ENCODE measurements at regions not wholly inside any gene's neighbourhood (a gene's known extent, or its start where the extent isn't known, plus 50 kb on each side); places are given as distances from the start of the nearest gene placed in this dataset.
"Not testable (repeated sequence)": the region's sequence is repeated elsewhere in the genome, so short reads cannot be mapped to it uniquely, and the experiment has no call there.

DNA sequence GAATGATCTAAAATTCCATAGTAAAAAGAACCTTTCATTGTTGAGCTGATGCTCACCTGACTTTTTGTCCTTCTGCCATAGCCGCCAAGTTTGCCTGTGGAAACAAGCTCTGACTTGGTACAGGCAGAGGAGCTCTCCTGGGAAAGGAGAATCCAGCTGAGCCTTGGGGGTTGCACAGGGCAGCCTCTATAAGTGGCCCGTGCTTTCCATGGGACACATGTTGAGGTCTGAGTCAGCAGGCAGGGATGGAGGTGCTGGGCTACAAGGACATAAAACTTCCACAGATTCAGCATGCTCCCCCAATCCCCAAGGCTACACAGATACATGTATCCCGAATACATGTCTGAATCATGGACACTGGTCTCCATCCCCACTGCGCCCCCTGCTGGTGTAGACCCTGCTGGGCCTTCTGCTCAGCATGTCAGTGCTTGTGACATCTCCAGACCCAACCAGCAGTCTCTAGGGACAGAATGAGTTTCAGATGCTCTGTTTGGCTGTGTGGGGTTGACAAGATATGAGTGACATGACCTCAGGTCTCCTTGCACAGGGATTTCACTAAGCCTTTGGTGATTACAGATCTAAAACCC, 551.7 kb downstream of the RPIA start:
- TF ChIP-seq, protein P1, sequence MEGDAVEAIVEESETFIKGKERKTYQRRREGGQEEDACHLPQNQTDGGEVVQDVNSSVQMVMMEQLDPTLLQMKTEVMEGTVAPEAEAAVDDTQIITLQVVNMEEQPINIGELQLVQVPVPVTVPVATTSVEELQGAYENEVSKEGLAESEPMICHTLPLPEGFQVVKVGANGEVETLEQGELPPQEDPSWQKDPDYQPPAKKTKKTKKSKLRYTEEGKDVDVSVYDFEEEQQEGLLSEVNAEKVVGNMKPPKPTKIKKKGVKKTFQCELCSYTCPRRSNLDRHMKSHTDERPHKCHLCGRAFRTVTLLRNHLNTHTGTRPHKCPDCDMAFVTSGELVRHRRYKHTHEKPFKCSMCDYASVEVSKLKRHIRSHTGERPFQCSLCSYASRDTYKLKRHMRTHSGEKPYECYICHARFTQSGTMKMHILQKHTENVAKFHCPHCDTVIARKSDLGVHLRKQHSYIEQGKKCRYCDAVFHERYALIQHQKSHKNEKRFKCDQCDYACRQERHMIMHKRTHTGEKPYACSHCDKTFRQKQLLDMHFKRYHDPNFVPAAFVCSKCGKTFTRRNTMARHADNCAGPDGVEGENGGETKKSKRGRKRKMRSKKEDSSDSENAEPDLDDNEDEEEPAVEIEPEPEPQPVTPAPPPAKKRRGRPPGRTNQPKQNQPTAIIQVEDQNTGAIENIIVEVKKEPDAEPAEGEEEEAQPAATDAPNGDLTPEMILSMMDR (IDR thresholded peaks at IDR 0.05; ENCODE audit: low read depth, low read length), result peak; percentile 5
- not testable (repeated sequence) for DNase-seq (ENCODE audit: extremely low read depth, low read depth)

DNA sequence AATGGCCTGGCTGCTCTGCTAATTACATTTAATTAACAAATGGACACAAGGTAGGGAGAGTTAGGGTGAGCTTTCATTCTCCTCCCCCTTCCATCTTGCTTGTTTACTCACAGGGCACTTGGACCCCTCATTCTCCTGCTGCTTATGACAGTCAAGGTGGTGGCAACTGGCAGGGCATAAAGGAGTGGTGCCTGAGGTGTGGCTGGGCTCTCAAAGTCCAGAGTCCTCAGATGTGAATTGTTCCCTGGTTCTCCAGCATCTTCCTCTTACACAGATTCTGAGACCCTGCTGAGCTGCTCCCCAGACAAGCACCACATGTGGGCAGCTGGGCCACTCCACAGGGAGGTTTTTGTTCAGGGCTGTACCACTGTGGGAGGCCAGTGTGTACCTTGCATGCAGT, 552.9 kb downstream of the RPIA start:
- DNase-seq (ENCODE audit: extremely low read depth, low read depth), result not testable (repeated sequence)

DNA sequence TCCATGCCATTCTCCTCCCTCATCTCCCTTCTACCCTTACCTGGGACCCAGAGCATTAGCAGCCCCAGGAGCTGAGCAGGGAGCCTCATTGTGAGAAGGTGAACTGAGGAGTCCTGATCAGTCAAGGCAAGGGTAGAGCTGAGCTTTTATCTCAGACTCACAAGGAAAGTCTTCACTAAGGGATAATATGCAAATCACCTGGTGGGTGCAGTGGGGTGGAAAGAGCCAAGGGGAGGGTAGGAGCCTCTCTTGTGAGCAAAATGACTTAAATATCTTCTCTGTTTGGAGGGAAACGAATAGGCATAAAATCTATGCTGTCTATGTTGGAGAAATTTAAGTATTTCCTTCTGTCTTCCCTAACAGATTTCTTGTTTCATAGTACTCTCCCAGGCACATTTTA, 554.0 kb downstream of the RPIA start:
- not testable (repeated sequence) for DNase-seq (ENCODE audit: extremely low read depth, low read depth)

DNA sequence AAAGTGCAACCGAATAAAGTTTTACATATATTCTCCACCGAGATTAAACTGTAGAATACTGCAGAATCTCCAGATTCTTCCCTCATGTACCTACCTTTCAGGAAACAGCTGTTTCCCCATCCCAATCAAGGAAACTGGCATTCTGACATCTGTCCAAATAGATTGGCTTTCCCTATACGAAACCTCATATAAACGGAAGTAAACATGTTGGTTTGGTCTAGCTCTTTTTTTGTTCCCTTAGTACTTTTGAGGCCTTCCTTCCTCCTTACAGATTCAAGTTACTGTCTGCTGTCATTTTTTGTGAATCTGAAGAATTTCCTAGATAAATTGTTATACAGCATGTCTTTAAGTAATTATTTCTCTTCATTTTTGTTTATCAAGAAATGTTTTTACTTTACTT, 554.6 kb downstream of the RPIA start:
- not testable (repeated sequence) for DNase-seq (ENCODE audit: extremely low read depth, low read depth)

DNA sequence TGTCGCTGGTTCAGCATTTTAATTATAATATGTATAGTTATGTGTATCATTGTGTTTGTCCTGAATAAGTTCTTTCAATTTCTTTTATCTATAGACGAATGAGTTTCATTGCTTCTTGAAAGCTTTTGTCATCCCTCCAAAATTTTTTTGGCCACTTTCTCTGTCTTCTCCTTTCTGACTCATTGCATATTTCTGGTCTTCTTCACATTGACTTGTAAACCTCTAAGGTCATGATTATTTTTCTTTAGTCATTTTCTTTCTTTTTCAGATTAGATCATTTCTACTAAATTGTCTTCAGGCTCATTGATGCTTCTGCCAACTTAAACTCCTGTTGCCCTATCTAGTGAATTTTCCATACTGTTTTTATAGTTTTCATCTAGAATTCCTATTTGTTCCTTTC, 555.1 kb downstream of the RPIA start:
- not testable (repeated sequence) for DNase-seq (ENCODE audit: extremely low read depth, low read depth)

DNA sequence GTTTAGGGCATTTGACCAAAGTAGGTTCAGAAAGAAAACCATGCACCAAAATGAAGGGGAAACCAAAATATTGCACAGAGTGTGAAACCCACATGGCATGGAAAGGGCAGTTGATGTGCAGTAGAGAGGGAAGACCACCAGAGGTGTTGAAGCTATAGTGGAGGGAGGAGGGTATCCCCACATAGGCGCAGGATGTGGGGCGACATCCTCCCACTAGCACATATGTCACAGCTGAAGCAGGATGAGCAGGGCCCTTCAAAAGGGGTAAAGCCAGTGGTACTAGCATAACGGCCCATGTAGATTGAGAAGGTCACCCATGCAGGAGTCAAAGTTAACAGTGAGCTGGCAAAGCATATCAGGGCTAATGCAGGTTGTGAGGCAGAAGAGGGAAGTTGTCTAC, 563.5 kb downstream of the RPIA start:
- not testable (repeated sequence) for DNase-seq (ENCODE audit: extremely low read depth, low read depth)

DNA sequence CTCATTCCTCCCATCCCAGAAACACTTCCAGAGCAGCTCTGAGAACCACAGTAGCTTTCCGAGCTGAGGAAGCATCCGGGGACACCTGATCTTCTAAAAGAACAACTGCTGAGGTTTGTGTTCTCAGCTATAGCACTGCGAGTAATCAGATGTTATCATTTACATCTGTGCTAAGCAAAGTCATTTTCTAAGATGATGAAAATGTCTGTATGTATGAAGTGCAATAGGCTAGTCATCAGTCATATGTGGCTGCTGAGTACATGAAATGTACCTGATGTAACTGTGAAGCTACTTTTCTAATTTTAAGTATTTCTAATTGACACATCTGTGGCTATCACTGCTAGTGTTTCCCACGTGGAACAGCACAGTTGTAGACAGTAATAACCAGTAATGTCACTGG, 582.0 kb downstream of the RPIA start:
- not testable (repeated sequence) for DNase-seq (ENCODE audit: extremely low read depth, low read depth)

DNA sequence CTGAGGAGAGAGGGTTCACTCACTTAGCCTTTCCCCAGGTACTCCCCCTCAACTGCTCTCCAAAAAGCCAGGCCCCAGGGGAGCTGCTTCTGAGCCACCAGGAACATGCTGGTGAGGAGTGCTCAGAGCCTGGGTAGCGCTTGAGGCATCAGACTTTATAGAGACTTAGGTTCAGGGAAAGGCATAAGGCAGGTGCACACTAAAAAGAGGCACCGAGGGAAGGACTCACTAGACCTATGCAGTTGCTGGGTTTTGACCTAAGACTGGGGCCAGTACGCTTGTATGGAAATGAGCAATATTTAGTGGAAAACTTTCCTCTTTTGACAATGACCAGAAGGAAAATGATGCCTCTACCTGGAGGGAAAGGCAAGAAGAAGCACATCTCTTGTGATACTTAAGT, 589.1 kb downstream of the RPIA start:
- not testable (repeated sequence) for DNase-seq (ENCODE audit: extremely low read depth, low read depth)

DNA sequence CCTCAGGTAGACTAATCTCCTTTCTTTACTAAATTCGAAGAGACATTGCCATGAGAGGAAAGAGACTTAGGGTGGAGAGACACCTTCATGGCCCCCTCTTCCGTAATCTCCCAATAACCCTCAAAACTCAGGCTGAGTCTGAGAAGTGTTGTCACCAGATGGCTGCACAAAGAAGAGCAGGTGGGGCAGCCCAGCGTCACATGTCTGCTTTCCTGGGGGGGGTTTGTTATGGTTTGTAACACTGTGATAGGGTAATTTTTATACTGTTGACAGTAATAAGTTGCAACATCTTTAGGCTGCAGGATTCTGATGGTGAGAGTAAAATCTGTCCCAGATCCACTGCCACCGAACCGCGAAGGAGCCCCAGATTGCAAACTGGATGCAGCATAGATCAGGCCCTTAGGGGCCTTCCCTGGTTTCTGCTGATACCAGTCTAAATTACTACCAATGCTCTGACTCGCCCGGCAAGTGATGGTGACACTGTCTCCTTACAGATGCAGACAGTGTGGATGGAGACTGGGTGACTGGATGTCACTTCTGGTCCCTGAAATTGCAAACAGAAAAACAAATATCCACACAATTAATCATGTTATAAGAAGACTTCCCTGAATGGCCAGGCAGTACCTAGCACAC, 595.1 kb downstream of the RPIA start:
- DNase-seq (ENCODE audit: extremely low read depth, low read depth), result not testable (repeated sequence)

DNA sequence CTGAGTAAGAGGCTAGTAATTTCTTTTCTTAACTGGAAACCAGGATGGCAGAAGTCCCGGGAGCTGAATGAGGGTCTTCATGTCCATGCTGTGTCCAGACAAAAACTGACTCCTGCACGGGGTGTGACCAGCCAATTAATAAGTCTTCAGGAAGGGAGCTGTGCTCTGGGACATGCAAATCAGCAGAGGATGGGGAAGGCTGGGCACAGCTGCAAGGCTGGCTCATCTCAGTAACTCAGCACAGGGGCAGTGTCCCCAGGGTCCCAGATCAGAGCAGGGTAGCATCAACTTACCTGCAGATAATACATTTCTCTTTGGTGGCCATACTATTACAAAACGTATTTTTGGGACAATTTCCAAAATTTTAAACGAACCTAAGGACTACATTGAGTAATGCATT, 595.6 kb downstream of the RPIA start:
- not testable (repeated sequence) for DNase-seq (ENCODE audit: extremely low read depth, low read depth)

DNA sequence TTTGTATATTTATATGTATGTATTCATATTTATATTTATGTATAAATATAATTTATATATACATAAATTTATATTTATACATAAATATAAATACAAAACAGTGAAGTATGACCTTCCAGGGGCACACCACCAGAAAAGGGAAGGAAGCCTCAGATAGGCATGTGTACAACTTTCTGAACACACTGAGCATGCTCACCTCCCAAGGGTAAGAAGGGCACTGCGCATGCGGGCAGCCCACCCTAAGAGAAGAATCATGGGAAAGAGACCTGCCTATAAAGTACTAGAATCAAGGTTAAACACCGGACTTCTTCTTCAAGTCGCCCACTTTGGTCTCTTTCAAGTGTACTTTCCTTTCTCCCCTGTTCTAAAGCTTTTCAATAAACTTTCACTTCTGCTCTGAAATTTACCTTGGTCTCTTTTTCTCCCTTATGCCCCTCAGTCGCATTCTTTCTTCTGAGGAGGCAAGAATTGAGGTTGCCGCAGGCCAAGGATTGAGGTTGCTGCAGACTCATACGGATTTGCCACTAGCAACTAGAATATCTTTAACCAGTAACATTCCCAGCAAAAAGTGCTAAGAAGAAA, 600.3 kb downstream of the RPIA start:
- DNase-seq (ENCODE audit: extremely low read depth, low read depth), result not testable (repeated sequence)

DNA sequence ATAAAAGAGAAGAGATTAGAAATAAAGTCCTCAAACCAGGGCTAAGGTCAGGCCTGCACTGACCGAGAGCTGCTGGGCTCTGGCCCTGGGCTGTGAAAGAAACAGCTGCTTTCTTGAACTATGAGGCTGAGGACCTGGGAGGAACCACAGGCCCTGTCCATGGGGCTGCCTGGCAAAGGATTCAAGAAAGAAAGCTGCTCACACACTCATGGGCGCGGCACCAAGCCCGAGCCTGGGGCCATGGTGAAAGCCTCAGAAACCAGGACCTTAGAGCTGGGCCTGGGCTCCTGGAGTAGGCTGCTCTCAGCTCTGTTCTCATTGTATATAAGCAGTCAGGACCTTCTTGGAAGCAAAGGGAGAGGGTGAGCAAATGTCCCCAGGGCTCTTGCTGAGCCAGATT, 601.9 kb downstream of the RPIA start:
- DNase-seq (ENCODE audit: extremely low read depth, low read depth), result not testable (repeated sequence)

DNA sequence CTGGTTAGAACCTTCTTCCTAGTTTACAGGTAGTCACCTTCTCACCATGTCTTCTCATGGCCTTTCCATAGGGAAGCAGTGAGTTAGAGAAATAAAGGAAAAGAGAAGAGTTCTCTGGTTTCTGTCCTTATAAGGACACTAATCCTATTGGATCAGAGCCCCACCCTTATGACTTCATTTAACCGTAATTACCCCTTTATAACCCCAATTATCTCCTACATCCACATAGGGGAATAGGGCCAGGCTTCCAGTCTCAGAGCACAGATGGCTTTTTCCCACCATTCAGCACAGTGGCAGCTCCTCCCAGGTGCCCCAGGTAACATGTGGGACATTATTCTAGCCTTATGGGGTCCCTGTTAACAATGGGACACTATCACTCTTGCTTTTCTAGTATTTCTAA, 602.9 kb downstream of the RPIA start:
- not testable (repeated sequence) for DNase-seq (ENCODE audit: extremely low read depth, low read depth)

DNA sequence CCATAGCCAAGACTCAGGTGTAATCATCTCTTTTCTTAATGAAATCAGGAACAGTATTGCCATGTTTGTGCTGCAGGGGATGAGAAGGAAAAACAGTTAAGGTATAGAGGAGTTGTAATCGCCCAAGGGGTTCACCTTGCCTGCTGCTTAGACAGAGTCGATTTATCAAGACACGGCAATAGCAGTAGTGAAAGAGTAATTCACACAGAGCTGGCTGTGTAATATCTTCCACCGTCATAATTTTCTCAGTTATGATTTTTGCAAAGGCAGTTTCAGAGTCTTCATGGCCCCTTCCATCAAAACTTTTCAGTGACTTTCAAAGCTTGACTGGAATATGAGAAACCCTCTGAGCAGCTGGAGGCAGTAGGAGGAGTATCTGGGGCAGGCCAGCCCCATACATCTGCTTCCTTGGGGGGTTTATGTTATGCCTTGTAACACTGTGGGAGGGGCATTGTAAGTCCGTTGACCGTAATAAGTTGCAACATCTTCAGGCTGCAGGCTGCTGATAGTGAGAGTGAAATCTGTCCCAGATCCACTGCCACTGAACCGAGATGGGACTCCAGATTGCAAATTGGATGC, 605.4 kb downstream of the RPIA start:
- not testable (repeated sequence) for DNase-seq (ENCODE audit: extremely low read depth, low read depth)

DNA sequence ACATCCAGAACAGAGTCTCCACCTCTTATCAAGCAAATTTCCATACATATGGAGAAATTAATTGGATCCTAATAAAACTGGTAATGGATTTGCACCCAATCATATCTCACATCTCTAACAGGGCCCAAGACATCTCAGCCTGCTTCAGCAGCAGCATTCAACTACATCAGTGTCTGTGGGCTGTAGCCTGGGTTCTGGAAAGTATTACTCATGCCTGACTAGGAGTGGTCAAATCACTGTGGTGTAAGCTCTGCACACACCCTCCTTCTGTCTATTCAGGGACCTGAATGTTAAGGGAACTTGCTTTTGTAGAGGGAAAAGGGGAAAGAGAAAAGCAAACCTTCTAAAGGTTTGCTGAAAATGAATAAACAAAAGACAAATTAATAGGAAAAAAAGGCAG, 607.7 kb downstream of the RPIA start:
- DNase-seq (ENCODE audit: extremely low read depth, low read depth), result not testable (repeated sequence)

DNA sequence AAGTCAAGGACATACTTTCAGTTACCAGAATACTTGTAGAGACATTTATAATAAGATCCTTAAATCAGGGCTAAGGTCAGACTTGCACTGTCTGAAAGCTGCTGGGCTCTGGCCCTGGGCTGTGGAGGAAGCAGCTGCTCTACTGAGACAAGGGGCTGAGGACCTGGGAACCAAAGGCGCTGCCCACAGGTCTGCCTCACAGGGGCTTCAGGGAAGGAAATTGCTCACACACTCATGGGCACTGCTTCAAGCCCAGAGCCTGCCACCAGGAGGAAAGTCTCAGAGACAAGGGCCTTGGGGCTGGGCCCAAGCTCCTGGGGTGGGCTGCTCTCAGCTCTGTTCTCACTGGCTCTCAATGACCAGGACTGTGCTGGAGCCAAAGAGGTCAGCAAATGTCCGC, 614.1 kb downstream of the RPIA start:
- DNase-seq (ENCODE audit: extremely low read depth, low read depth), result not testable (repeated sequence)

DNA sequence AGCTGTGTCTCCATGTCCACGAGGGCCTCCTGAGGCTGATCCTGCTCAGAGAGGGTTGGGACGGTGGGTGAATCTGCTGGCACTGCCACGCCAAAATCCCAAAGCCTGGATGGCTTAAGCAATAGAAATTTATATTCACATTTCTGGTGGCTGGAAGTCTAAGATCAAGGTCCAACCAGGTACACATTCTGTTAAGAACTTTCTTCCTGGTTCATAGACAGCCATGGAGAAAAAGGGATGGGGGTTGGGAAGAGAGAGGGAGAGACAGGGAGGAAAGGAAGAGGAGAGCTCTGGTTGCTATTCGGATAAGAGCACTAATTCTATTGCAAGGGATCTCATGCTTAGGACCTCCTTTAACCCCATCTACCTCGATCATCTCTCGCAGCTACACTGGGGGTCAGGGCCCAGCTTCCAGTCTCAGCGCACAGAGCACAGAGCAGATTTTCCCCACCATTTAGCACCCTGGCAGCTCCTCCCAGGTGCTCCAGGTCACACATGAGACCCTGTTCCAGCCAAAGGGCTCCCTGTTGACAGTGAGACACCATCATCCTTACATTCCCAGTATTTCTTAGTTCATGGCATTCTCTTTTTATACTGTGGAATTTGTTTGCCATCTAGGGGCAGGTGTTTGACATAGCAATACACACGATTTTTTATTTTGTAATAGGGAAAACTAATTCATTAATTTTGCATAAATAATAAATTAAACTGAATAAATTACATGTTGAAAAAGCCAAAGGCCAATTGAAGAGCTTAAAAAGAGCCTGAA, 615.6 kb downstream of the RPIA start:
- not testable (repeated sequence) for DNase-seq (ENCODE audit: extremely low read depth, low read depth)

DNA sequence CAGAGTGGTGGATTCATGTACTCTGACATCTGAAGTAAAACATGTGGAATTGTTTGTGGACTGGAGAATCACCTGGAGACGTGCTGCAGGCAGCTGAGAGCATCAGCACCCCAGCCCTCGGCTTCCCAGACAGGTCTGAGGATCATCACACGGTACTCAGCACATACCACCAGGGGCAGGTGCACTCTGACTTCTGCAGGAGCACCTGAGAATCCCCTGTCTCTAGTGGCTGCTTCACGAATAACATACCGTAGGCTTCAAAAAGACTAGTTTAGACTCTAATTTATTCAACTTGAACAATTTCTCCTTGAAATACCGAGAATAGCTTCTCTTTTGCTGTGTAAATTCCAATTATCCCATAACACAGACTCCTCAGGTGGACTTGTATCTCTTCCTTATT, 627.5 kb downstream of the RPIA start:
- DNase-seq (ENCODE audit: extremely low read depth, low read depth), result not testable (repeated sequence)

DNA sequence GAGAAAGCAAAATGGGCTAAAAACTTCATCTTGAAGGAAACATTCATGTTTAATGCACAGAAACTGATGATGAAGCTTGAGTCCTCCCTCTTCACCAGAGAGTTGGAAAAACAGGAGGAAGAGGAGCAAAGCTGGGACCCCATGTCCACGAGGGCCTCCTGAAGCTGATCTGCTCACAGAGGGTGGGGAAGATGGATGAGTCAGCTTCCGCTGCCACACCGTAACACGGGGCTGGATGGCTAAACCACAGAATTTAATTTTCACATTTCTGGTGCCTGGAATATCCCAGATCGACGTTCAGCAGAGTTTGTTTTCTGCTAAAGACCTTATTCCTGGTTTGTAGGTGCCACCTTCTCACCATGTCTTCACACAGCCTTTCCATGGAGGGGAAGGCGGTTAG, 634.4 kb downstream of the RPIA start:
- DNase-seq (ENCODE audit: extremely low read depth, low read depth), result not testable (repeated sequence)

DNA sequence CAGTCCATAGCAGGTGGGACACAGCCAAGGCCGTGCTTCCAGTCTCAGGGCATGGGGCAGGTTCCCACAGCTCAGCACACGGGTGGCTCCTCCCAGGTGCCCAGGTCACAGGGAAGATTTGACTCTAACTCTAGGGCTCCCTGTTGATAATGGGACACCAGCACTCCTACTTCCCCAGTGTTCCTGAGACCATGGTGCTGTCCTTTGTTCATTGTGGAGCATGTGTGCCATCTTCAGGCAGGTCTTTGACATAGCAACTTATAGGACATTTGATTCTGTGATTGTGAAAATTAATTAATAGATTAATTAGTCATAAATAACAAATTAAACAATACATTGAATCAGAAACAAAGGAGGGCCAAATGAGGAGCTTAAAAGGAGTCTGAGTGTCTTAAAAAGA, 635.0 kb downstream of the RPIA start:
- not testable (repeated sequence) for DNase-seq (ENCODE audit: extremely low read depth, low read depth)
